Gastrocnemius medialis (tissue), 4 donors: ENCODE measurements at regions not wholly inside any gene's neighbourhood (a gene's known extent, or its start where the extent isn't known, plus 50 kb on each side); places are given as distances from the start of the nearest gene placed in this dataset.

Experiments
- ATAC-seq, 2 donors: fragments of 150-250 bp; one replicate each; pipeline ENCODE4 v1.9.1; 2016
- DNase-seq, 2 donors: peaks; one replicate each; pipeline ENCODE4 v3.0.0-alpha.2; 2019
- H3K27ac ChIP-seq, 4 donors: fragments of 200-600 bp; sonication (generic); 1 replicate in 1 of 4; 2 replicates in 3 of 4; pipeline ENCODE4 v1.5.1; 2016 to 2018; ENCODE audit warnings: mild to moderate bottlenecking in 2 of 4, moderate library complexity in 1 of 4
- H3K27me3 ChIP-seq, 3 donors: fragments of 200-600 bp; sonication (generic) in 2 of 3; 1 replicate in 1 of 3; 2 replicates in 2 of 3; pipeline versions ENCODE4 v1.5.1 to v1.6.0; 2016 to 2019; ENCODE audit warnings: mild to moderate bottlenecking in 1 of 3, moderate library complexity in 1 of 3
- H3K36me3 ChIP-seq, 2 donors: fragments of 200-600 bp; sonication (generic) in 1 of 2; one replicate each; pipeline ENCODE4 v1.5.1; 2017 to 2018
- H3K4me1 ChIP-seq, 2 donors: fragments of 200-600 bp; sonication (generic) in 1 of 2; one replicate each; pipeline ENCODE4 v1.5.1; 2016 to 2017; ENCODE audit warnings: mild to moderate bottlenecking in 2 of 2
- H3K4me3 ChIP-seq, 4 donors: fragments of 200-600 bp; sonication (generic) in 3 of 4; 1 replicate in 1 of 4; 2 replicates in 3 of 4; pipeline ENCODE4 v1.5.1; 2016 to 2019; ENCODE audit warnings: mild to moderate bottlenecking in 2 of 4
- H3K9me3 ChIP-seq, 3 donors: fragments of 200-600 bp; sonication (generic) in 2 of 3; 1 replicate in 1 of 3; 2 replicates in 2 of 3; pipeline ENCODE4 v1.5.1; 2016 to 2019
- CTCF ChIP-seq, 5 experiments: fragments of 450-650 bp in 3 of 5; fragments of 200-600 bp in 2 of 5; sonication (generic) in 2 of 5; IDR thresholded peaks in 4 of 5; conservative IDR thresholded peaks in 1 of 5; 1 replicate in 4 of 5; 2 replicates in 1 of 5; pipeline ENCODE4 v1.5.1; 2016 to 2019; ENCODE audit warnings: antibody characterized with exemption in 5 of 5, mild to moderate bottlenecking in 3 of 5, moderate library complexity in 3 of 5
- POLR2A ChIP-seq, 2 donors: fragments of 450-650 bp; IDR thresholded peaks; one replicate each; pipeline ENCODE4 v1.6.1; 2017; ENCODE audit warnings: antibody characterized with exemption in 2 of 2, mild to moderate bottlenecking in 2 of 2, moderate library complexity in 2 of 2
- in situ Hi-C, 4 donors: fragments of 200-750 bp; cut with MboI; loops; one replicate each; pipeline versions ENCODE4 v1.15.0 to v1.8.0; 2017; ENCODE audit warnings: low sequenced_read_pairs in 4 of 4
- intact Hi-C: fragments of 100-400 bp; cut with DNase I; formaldehyde crosslinking; loops from one replicate; pipeline ENCODE4 v1.15.1; 2023; ENCODE audit warnings: low total_unique reads

GRCh38 chr7:155201325-155202087 lies 96.2 kb upstream of the INSIG1 start:
- no peak for ATAC-seq
- DNase-seq: no peak
- H3K36me3 ChIP-seq: no peaks in the 10 kb centered on the region
- no peaks in the 10 kb centered on the region for H3K4me1 ChIP-seq
- H3K4me3 ChIP-seq: no peak overlapping the region
- no peak overlapping the region for H3K27ac ChIP-seq
- H3K27me3 ChIP-seq: no peaks in the 10 kb centered on the region
- no peaks in the 10 kb centered on the region for H3K9me3 ChIP-seq
- TF ChIP-seq CTCF (IDR thresholded peaks at IDR 0.05 in 4 of 5, conservative IDR thresholded peaks at IDR 0.05 in 1 of 5) (no peak), POLR2A (IDR thresholded peaks at IDR 0.05) (no peak)
- intact Hi-C loops (no loop called here), in situ Hi-C loops (no loop called here)

- Histone ChIP-seq H3K4me1 (peaks cover 0 to 4% of the 10 kb centered on the region in 2 donors), H3K27me3 (no peaks in the 10 kb centered on the region), H3K4me3 (no peak overlapping the region), H3K9me3 (no peaks in the 10 kb centered on the region), H3K36me3 (no peaks in the 10 kb centered on the region), H3K27ac (no peak overlapping the region)
- DNase-seq (no peak), ATAC-seq (no peak)
- TF ChIP-seq CTCF (IDR thresholded peaks at IDR 0.05 in 4 of 5, conservative IDR thresholded peaks at IDR 0.05 in 1 of 5): no peak
- TF ChIP-seq POLR2A (IDR thresholded peaks at IDR 0.05): no peak
- intact Hi-C loops (no loop called here), in situ Hi-C loops (no loop called here)
Measured at GRCh38 chr7:155202106-155202871, 95.4 kb upstream of the INSIG1 start.

- intact Hi-C loops: no loop called here
- in situ Hi-C loops: no loop called here
Measured at GRCh38 chr7:155203059-155203881, 94.4 kb upstream of the INSIG1 start.

More at GRCh38 chr7:155203059-155203881, 94.4 kb upstream of the INSIG1 start:
- DNase-seq (no peak), ATAC-seq (no peak)
- H3K9me3 ChIP-seq: no peaks in the 10 kb centered on the region
- TF ChIP-seq CTCF (IDR thresholded peaks at IDR 0.05 in 4 of 5, conservative IDR thresholded peaks at IDR 0.05 in 1 of 5) (no peak), POLR2A (IDR thresholded peaks at IDR 0.05) (no peak)
- no peak overlapping the region for H3K27ac ChIP-seq
- H3K4me3 ChIP-seq: no peak overlapping the region
- H3K4me1 ChIP-seq: peaks cover 0 to 4% of the 10 kb centered on the region in 2 donors
- no peaks in the 10 kb centered on the region for H3K36me3 ChIP-seq
- no peaks in the 10 kb centered on the region for H3K27me3 ChIP-seq
